A673 (cell line): ENCODE measurements at regions not wholly inside any gene's neighbourhood (a gene's known extent, or its start where the extent isn't known, plus 50 kb on each side); places are given as distances from the start of the nearest gene placed in this dataset.
"Not testable (repeated sequence)": the region's sequence is repeated elsewhere in the genome, so short reads cannot be mapped to it uniquely, and the experiment has no call there.

Source experiments
- CTCF ChIP-seq: fragments of 300-800, 200-600 bp; sonication (generic); conservative IDR thresholded peaks from 2 replicates; pipeline ENCODE4 v1.5.1; 2017; ENCODE audit warnings: low read depth, mild to moderate bottlenecking, antibody characterized with exemption, low read length, moderate library complexity, mixed read lengths
- EZH2 ChIP-seq: fragments of 200-600 bp; sonication (generic); IDR thresholded peaks from 2 replicates; pipeline ENCODE4 v1.6.1; 2017; ENCODE audit warnings: borderline replicate concordance, low read depth, mild to moderate bottlenecking, mixed read lengths, antibody characterized with exemption, low read length; ENCODE audit not compliant: poor library complexity, severe bottlenecking

GRCh38 chr18:14431031-14431521 is 112.3 kb downstream of the POTEC start:
- not testable (repeated sequence) for TF ChIP-seq CTCF, EZH2
